ENCODE measurements at regions not wholly inside any gene's neighbourhood (a gene's known extent, or its start where the extent isn't known, plus 50 kb on each side); places are given as distances from the start of the nearest gene placed in this dataset.

DNA sequence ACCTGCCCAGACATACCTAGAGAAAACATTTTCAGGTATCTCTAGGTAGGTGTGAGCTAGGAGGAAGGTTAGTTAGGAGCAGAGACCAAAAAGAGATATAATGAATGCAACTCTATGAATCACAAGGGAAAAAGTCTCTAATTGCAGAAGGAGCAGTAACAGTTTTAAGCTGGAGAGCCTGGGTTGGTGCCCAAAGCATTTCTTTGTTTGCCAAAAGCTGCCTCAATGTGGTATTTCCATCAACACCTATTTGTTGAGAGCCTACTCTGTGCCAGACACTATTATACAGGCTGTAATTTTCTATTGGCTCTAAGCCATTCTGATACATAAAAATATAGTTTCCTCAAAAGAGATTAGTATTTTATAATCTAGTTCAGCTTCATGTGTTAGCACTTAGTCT lies 141.6 kb downstream of the UBE2E3 start:
- H4K12ac ChIP-seq (ENCODE audit: low read depth, low read length), result no peak overlapping the region
- H3K79me2 ChIP-seq (ENCODE audit: control insufficient read depth, insufficient read depth, low read length, poor library complexity), result no peaks in the 10 kb centered on the region
- no peak overlapping the region for H4K8ac ChIP-seq (ENCODE audit: low read depth, low read length)
- no peaks in the 10 kb centered on the region for H3K4me1 ChIP-seq (ENCODE audit: control insufficient read depth in 1 of 2, insufficient read depth in 2 of 2, low read length in 2 of 2)
- no peak overlapping the region for H3K4ac ChIP-seq (ENCODE audit: low read depth, low read length)
- no peaks in the 10 kb centered on the region for H3K27me3 ChIP-seq (ENCODE audit: insufficient read depth, low read length)
- H3K4me2 ChIP-seq (ENCODE audit: low read length), result no peak overlapping the region
- H3K18ac ChIP-seq (ENCODE audit: low read length), result no peak overlapping the region
- no peak overlapping the region for H3K27ac ChIP-seq (ENCODE audit: low read depth, low read length)
- no peak overlapping the region for H3K4me3 ChIP-seq (ENCODE audit: low read depth, low read length)
- H3K79me1 ChIP-seq (ENCODE audit: low read length), result no peaks in the 10 kb centered on the region
- no peak overlapping the region for H2BK120ac ChIP-seq (ENCODE audit: insufficient read depth, low read length, poor library complexity)
- H3K9me3 ChIP-seq (ENCODE audit: insufficient read depth, low read depth, low read length), result no peaks in the 10 kb centered on the region
- no peak overlapping the region for H3K23ac ChIP-seq (ENCODE audit: low read length)
- no peaks in the 10 kb centered on the region for H3K36me3 ChIP-seq (ENCODE audit: control insufficient read depth in 1 of 2, insufficient read depth in 2 of 2, low read length in 2 of 2)
- no peak for DNase-seq
- no peak overlapping the region for H4K91ac ChIP-seq (ENCODE audit: low read depth, low read length)
- H2BK12ac ChIP-seq (ENCODE audit: low read length), result no peak overlapping the region
- H2AK5ac ChIP-seq (ENCODE audit: low read length), result no peak overlapping the region
- H2BK5ac ChIP-seq (ENCODE audit: low read depth, low read length, poor library complexity), result no peak overlapping the region
- no peak overlapping the region for H2AFZ ChIP-seq (ENCODE audit: insufficient read depth, low read length, poor library complexity)
- no peak overlapping the region for H3K14ac ChIP-seq (ENCODE audit: low read length)
- H3K9ac ChIP-seq (ENCODE audit: low read length), result no peak overlapping the region

DNA sequence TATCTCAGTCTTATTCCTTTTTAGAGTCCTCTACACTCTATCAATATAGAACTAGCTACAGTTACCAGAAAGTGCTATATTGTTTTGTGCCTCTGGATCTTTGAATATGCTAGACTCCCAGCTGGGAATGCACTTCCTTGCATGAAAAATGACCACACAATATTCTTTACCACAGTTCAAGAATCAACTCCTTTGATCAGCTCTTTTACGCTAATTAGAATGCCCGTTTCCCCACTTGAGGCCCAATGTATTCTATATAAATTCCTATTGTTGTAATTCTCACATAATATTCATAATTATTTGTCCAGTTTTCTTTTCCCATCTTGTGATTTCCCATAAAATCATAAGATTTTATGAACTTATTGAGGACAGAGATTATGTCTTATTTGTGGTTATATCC lies 142.2 kb downstream of the UBE2E3 start:
- Histone ChIP-seq H3K27ac (ENCODE audit: low read depth, low read length) (no peak overlapping the region), H3K4ac (ENCODE audit: low read depth, low read length) (no peak overlapping the region), H4K8ac (ENCODE audit: low read depth, low read length) (no peak overlapping the region), H3K79me2 (ENCODE audit: control insufficient read depth, insufficient read depth, low read length, poor library complexity) (no peaks in the 10 kb centered on the region), H3K18ac (ENCODE audit: low read length) (no peak overlapping the region), H4K12ac (ENCODE audit: low read depth, low read length) (no peak overlapping the region), H2BK12ac (ENCODE audit: low read length) (no peak overlapping the region), H4K91ac (ENCODE audit: low read depth, low read length) (no peak overlapping the region), H3K79me1 (ENCODE audit: low read length) (no peaks in the 10 kb centered on the region), H2AK5ac (ENCODE audit: low read length) (no peak overlapping the region), H3K23ac (ENCODE audit: low read length) (no peak overlapping the region), H3K4me1 (ENCODE audit: control insufficient read depth in 1 of 2, insufficient read depth in 2 of 2, low read length in 2 of 2) (no peaks in the 10 kb centered on the region), H2BK120ac (ENCODE audit: insufficient read depth, low read length, poor library complexity) (no peak overlapping the region), H3K36me3 (ENCODE audit: control insufficient read depth in 1 of 2, insufficient read depth in 2 of 2, low read length in 2 of 2) (no peaks in the 10 kb centered on the region), H3K4me3 (ENCODE audit: low read depth, low read length) (no peak overlapping the region), H3K4me2 (ENCODE audit: low read length) (no peak overlapping the region), H3K9ac (ENCODE audit: low read length) (no peak overlapping the region), H3K9me3 (ENCODE audit: insufficient read depth, low read depth, low read length) (no peaks in the 10 kb centered on the region), H2AFZ (ENCODE audit: insufficient read depth, low read length, poor library complexity) (no peak overlapping the region), H2BK5ac (ENCODE audit: low read depth, low read length, poor library complexity) (no peak overlapping the region), H3K14ac (ENCODE audit: low read length) (no peak overlapping the region), H3K27me3 (ENCODE audit: insufficient read depth, low read length) (no peaks in the 10 kb centered on the region)
- WGBS (ENCODE audit: extremely low coverage, insufficient coverage, insufficient read length), result no CpG with 5 or more reads among the region's 2 CpGs
- DNase-seq, result no peak

DNA sequence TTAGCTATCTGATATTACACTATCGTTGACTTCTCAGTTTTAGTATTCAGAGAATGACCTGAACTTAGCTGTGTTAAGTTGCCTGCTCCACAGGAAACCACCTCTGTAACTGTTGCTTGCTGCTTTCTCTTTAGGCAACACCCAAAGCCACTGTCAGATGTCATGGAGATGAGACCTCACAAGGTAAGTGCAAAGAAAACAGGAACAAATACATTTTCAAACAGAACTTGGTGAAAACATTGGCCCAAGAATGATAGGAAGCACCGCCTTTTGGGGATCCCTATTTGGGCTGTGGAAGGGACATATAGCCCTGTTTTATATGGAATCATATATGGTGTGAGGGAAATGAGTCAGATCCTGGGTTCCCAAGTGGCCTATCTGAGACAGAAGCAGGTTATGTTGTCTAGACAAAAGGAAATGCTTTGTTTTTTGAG lies 143.4 kb downstream of the UBE2E3 start:
- no peak overlapping the region for H2BK5ac ChIP-seq (ENCODE audit: low read depth, low read length, poor library complexity)
- no peak overlapping the region for H3K27ac ChIP-seq (ENCODE audit: low read depth, low read length)
- H4K12ac ChIP-seq (ENCODE audit: low read depth, low read length), result no peak overlapping the region
- no peak overlapping the region for H3K14ac ChIP-seq (ENCODE audit: low read length)
- H2BK12ac ChIP-seq (ENCODE audit: low read length), result no peak overlapping the region
- no peaks in the 10 kb centered on the region for H3K9me3 ChIP-seq (ENCODE audit: insufficient read depth, low read depth, low read length)
- no peak overlapping the region for H3K4ac ChIP-seq (ENCODE audit: low read depth, low read length)
- H3K18ac ChIP-seq (ENCODE audit: low read length), result no peak overlapping the region
- no peak overlapping the region for H4K8ac ChIP-seq (ENCODE audit: low read depth, low read length)
- no peaks in the 10 kb centered on the region for H3K27me3 ChIP-seq (ENCODE audit: insufficient read depth, low read length)
- H3K36me3 ChIP-seq (ENCODE audit: control insufficient read depth in 1 of 2, insufficient read depth in 2 of 2, low read length in 2 of 2), result no peaks in the 10 kb centered on the region
- no peak overlapping the region for H3K9ac ChIP-seq (ENCODE audit: low read length)
- no peaks in the 10 kb centered on the region for H3K79me1 ChIP-seq (ENCODE audit: low read length)
- H2BK120ac ChIP-seq (ENCODE audit: insufficient read depth, low read length, poor library complexity), result no peak overlapping the region
- WGBS (ENCODE audit: extremely low coverage, insufficient coverage, insufficient read length), result no CpG with 5 or more reads among the region's 2 CpGs
- no peak overlapping the region for H3K4me3 ChIP-seq (ENCODE audit: low read depth, low read length)
- H4K91ac ChIP-seq (ENCODE audit: low read depth, low read length), result no peak overlapping the region
- H3K4me2 ChIP-seq (ENCODE audit: low read length), result no peak overlapping the region
- H3K79me2 ChIP-seq (ENCODE audit: control insufficient read depth, insufficient read depth, low read length, poor library complexity), result no peaks in the 10 kb centered on the region
- no peak for DNase-seq
- no peak overlapping the region for H2AFZ ChIP-seq (ENCODE audit: insufficient read depth, low read length, poor library complexity)
- no peak overlapping the region for H2AK5ac ChIP-seq (ENCODE audit: low read length)
- no peaks in the 10 kb centered on the region for H3K4me1 ChIP-seq (ENCODE audit: control insufficient read depth in 1 of 2, insufficient read depth in 2 of 2, low read length in 2 of 2)
- no peak overlapping the region for H3K23ac ChIP-seq (ENCODE audit: low read length)

DNA sequence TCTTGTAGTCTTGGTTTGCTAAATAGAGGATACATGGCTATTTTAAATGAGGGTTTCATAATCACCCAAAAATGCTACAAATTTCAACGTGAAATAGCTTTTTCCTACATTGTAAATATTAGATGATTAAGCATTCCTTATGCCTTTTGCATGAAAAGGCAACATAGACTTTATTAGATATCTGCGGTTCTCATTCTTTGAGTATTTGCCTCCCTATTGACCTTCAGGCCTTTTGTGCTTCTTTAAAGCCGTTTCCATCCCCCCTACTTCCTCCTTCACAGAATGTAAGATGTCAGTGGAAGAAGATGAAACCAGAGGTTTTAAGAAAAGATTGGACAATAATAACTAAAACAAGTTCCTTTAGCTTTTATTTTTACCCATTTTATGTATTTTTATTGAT lies 144.1 kb downstream of the UBE2E3 start:
- H3K4ac ChIP-seq (ENCODE audit: low read depth, low read length), result no peak overlapping the region
- no peak overlapping the region for H4K12ac ChIP-seq (ENCODE audit: low read depth, low read length)
- H2BK12ac ChIP-seq (ENCODE audit: low read length), result no peak overlapping the region
- no peaks in the 10 kb centered on the region for H3K27me3 ChIP-seq (ENCODE audit: insufficient read depth, low read length)
- H2AK5ac ChIP-seq (ENCODE audit: low read length), result no peak overlapping the region
- no peak overlapping the region for H3K18ac ChIP-seq (ENCODE audit: low read length)
- H3K27ac ChIP-seq (ENCODE audit: low read depth, low read length), result no peak overlapping the region
- H3K4me1 ChIP-seq (ENCODE audit: control insufficient read depth in 1 of 2, insufficient read depth in 2 of 2, low read length in 2 of 2), result no peaks in the 10 kb centered on the region
- H4K91ac ChIP-seq (ENCODE audit: low read depth, low read length), result no peak overlapping the region
- H2AFZ ChIP-seq (ENCODE audit: insufficient read depth, low read length, poor library complexity), result no peak overlapping the region
- no peak for DNase-seq
- no CpG with 5 or more reads among the region's 3 CpGs for WGBS (ENCODE audit: extremely low coverage, insufficient coverage, insufficient read length)
- no peaks in the 10 kb centered on the region for H3K79me1 ChIP-seq (ENCODE audit: low read length)
- no peaks in the 10 kb centered on the region for H3K79me2 ChIP-seq (ENCODE audit: control insufficient read depth, insufficient read depth, low read length, poor library complexity)
- H2BK120ac ChIP-seq (ENCODE audit: insufficient read depth, low read length, poor library complexity), result no peak overlapping the region
- H3K36me3 ChIP-seq (ENCODE audit: control insufficient read depth in 1 of 2, insufficient read depth in 2 of 2, low read length in 2 of 2), result no peaks in the 10 kb centered on the region
- H3K9me3 ChIP-seq (ENCODE audit: insufficient read depth, low read depth, low read length), result no peaks in the 10 kb centered on the region
- no peak overlapping the region for H3K4me2 ChIP-seq (ENCODE audit: low read length)
- H3K14ac ChIP-seq (ENCODE audit: low read length), result no peak overlapping the region
- no peak overlapping the region for H2BK5ac ChIP-seq (ENCODE audit: low read depth, low read length, poor library complexity)
- no peak overlapping the region for H4K8ac ChIP-seq (ENCODE audit: low read depth, low read length)
- H3K9ac ChIP-seq (ENCODE audit: low read length), result no peak overlapping the region
- H3K23ac ChIP-seq (ENCODE audit: low read length), result no peak overlapping the region
- no peak overlapping the region for H3K4me3 ChIP-seq (ENCODE audit: low read depth, low read length)

DNA sequence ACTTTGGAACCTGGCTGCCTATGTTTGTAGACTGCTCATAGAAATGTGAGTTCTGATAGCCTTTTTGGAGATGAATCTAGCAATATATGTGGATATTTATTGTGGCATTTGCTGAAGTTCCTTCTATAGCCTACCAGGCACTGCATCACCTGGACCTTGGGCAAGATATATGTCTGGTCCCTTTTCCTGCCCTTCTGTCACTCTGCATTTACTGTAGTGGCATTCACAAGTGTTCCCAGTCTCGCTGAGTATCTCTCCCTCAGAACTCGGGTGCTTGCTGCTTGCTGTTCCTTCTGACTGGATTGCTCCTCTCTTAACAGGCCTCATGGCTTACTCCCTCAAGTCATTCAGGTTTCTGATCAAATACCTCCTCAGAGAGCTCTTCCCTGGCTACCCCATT lies 145.0 kb downstream of the UBE2E3 start:
- Histone ChIP-seq H2BK12ac (ENCODE audit: low read length) (no peak overlapping the region), H2AFZ (ENCODE audit: insufficient read depth, low read length, poor library complexity) (no peak overlapping the region), H4K91ac (ENCODE audit: low read depth, low read length) (no peak overlapping the region), H3K79me1 (ENCODE audit: low read length) (no peaks in the 10 kb centered on the region), H2BK5ac (ENCODE audit: low read depth, low read length, poor library complexity) (no peak overlapping the region), H3K9me3 (ENCODE audit: insufficient read depth, low read depth, low read length) (no peaks in the 10 kb centered on the region), H3K4me1 (ENCODE audit: control insufficient read depth in 1 of 2, insufficient read depth in 2 of 2, low read length in 2 of 2) (no peaks in the 10 kb centered on the region), H3K4me3 (ENCODE audit: low read depth, low read length) (no peak overlapping the region), H3K4me2 (ENCODE audit: low read length) (no peak overlapping the region), H4K8ac (ENCODE audit: low read depth, low read length) (no peak overlapping the region), H3K27ac (ENCODE audit: low read depth, low read length) (no peak overlapping the region), H3K36me3 (ENCODE audit: control insufficient read depth in 1 of 2, insufficient read depth in 2 of 2, low read length in 2 of 2) (no peaks in the 10 kb centered on the region), H2AK5ac (ENCODE audit: low read length) (no peak overlapping the region), H2BK120ac (ENCODE audit: insufficient read depth, low read length, poor library complexity) (no peak overlapping the region), H3K18ac (ENCODE audit: low read length) (no peak overlapping the region), H4K12ac (ENCODE audit: low read depth, low read length) (no peak overlapping the region), H3K23ac (ENCODE audit: low read length) (no peak overlapping the region), H3K27me3 (ENCODE audit: insufficient read depth, low read length) (no peaks in the 10 kb centered on the region), H3K4ac (ENCODE audit: low read depth, low read length) (no peak overlapping the region), H3K79me2 (ENCODE audit: control insufficient read depth, insufficient read depth, low read length, poor library complexity) (no peaks in the 10 kb centered on the region), H3K9ac (ENCODE audit: low read length) (no peak overlapping the region), H3K14ac (ENCODE audit: low read length) (no peak overlapping the region)
- DNase-seq, result no peak
- no CpG with 5 or more reads among the region's 2 CpGs for WGBS (ENCODE audit: extremely low coverage, insufficient coverage, insufficient read length)
